ENCODE measurements at regions not wholly inside any gene's neighbourhood (a gene's known extent, or its start where the extent isn't known, plus 50 kb on each side); places are given as distances from the start of the nearest gene placed in this dataset.

GRCh38 chr12:92630968-92631367 lies 71.8 kb upstream of the PLEKHG7 start:
- no peak for ATAC-seq
- H3K27me3 ChIP-seq (ENCODE audit: control insufficient read depth, insufficient read depth, low read length) = no peaks in the 10 kb centered on the region
- no peak for DNase-seq (ENCODE audit: low read depth, low spot score)
- no peak overlapping the region for H3K27ac ChIP-seq (ENCODE audit: low read length)
- in situ Hi-C loops (cut with HindIII; ENCODE audit: low pct_unique_long_range_greater_than_20kb, low sequenced_read_pairs) = no loop called here
- no peak for TF ChIP-seq TCF7L2 (IDR thresholded peaks at IDR 0.05; ENCODE audit: low read depth, low read length)
- no peaks in the 10 kb centered on the region for H3K4me1 ChIP-seq (ENCODE audit: control insufficient read depth, insufficient read depth, low read length)
- H3K4me3 ChIP-seq (ENCODE audit: low read depth in 2 of 2, low read length in 2 of 2) = no peak overlapping the region
- CTCF ChIA-PET = no interaction called here
- H3K9me3 ChIP-seq (ENCODE audit: control insufficient read depth, insufficient read depth, low read depth, low read length) = no peaks in the 10 kb centered on the region
- intact Hi-C loops (cut with micrococcal nuclease; ENCODE audit: unreplicated experiment) = no loop called here
- POLR2A ChIA-PET = no interaction called here
- no TSS peak for BruUV-seq (replicated peaks)
- no peaks in the 10 kb centered on the region for H3K36me3 ChIP-seq (ENCODE audit: control insufficient read depth, insufficient read depth, low read length)

GRCh38 chr12:92629349-92630065 lies 73.3 kb upstream of the PLEKHG7 start:
- in situ Hi-C loops (cut with HindIII; ENCODE audit: low pct_unique_long_range_greater_than_20kb, low sequenced_read_pairs) (no loop called here), intact Hi-C loops (cut with micrococcal nuclease; ENCODE audit: unreplicated experiment) (no loop called here)
- DNase-seq (ENCODE audit: low read depth, low spot score) (no peak), ATAC-seq (no peak)
- no peak overlapping the region for H3K4me3 ChIP-seq (ENCODE audit: low read depth in 2 of 2, low read length in 2 of 2)
- no peaks in the 10 kb centered on the region for H3K4me1 ChIP-seq (ENCODE audit: control insufficient read depth, insufficient read depth, low read length)
- no peak overlapping the region for H3K27ac ChIP-seq (ENCODE audit: low read length)
- H3K9me3 ChIP-seq (ENCODE audit: control insufficient read depth, insufficient read depth, low read depth, low read length) = no peaks in the 10 kb centered on the region
- H3K36me3 ChIP-seq (ENCODE audit: control insufficient read depth, insufficient read depth, low read length) = no peaks in the 10 kb centered on the region
- H3K27me3 ChIP-seq (ENCODE audit: control insufficient read depth, insufficient read depth, low read length) = no peaks in the 10 kb centered on the region
- ChIA-PET POLR2A (interaction anchor here (0.6 kb wide), 1 partner anchor 12 kb away, joined by 4 read pairs; no protein-coding TSS in a partner anchor), CTCF (interaction anchor here (0.5 kb wide), 1 partner anchor 21 kb away, joined by 8 read pairs; no protein-coding TSS in a partner anchor)
- TF ChIP-seq CTCF (IDR thresholded peaks at IDR 0.05) = no peak
- TF ChIP-seq POLR2AphosphoS5 (IDR thresholded peaks at IDR 0.05; ENCODE audit: low read depth, low read length) = no peak
- TF ChIP-seq SIN3A (IDR thresholded peaks at IDR 0.05; ENCODE audit: borderline replicate concordance, insufficient read depth, low read depth, low read length) = no peak
- no peak for TF ChIP-seq TCF7L2 (IDR thresholded peaks at IDR 0.05; ENCODE audit: low read depth, low read length)
- no peak for TF ChIP-seq REST (IDR thresholded peaks at IDR 0.05; ENCODE audit: insufficient read depth in 1 of 2, low read depth in 2 of 2, low read length in 1 of 2)
- no TSS peak for BruUV-seq (replicated peaks)

GRCh38 chr12:92628476-92628875 lies 74.3 kb upstream of the PLEKHG7 start:
- Histone ChIP-seq H3K9me3 (ENCODE audit: control insufficient read depth, insufficient read depth, low read depth, low read length) (no peaks in the 10 kb centered on the region), H3K4me3 (ENCODE audit: low read depth in 2 of 2, low read length in 2 of 2) (no peak overlapping the region), H3K36me3 (ENCODE audit: control insufficient read depth, insufficient read depth, low read length) (no peaks in the 10 kb centered on the region), H3K27me3 (ENCODE audit: control insufficient read depth, insufficient read depth, low read length) (no peaks in the 10 kb centered on the region), H3K4me1 (ENCODE audit: control insufficient read depth, insufficient read depth, low read length) (no peaks in the 10 kb centered on the region), H3K27ac (ENCODE audit: low read length) (no peak overlapping the region)
- intact Hi-C loops (cut with micrococcal nuclease; ENCODE audit: unreplicated experiment) = no loop called here
- in situ Hi-C loops (cut with HindIII; ENCODE audit: low pct_unique_long_range_greater_than_20kb, low sequenced_read_pairs) = no loop called here
- ATAC-seq (no peak), DNase-seq (ENCODE audit: low read depth, low spot score) (no peak)
- BruUV-seq (replicated peaks) = no TSS peak
- ChIA-PET CTCF (no interaction called here), POLR2A (no interaction called here)
- TF ChIP-seq CTCF (IDR thresholded peaks at IDR 0.05) (no peak), POLR2AphosphoS5 (IDR thresholded peaks at IDR 0.05; ENCODE audit: low read depth, low read length) (no peak), REST (IDR thresholded peaks at IDR 0.05; ENCODE audit: insufficient read depth in 1 of 2, low read depth in 2 of 2, low read length in 1 of 2) (no peak), SIN3A (IDR thresholded peaks at IDR 0.05; ENCODE audit: borderline replicate concordance, insufficient read depth, low read depth, low read length) (no peak), TCF7L2 (IDR thresholded peaks at IDR 0.05; ENCODE audit: low read depth, low read length) (no peak)
